Gastroesophageal sphincter (tissue), 3 donors: ENCODE measurements at regions not wholly inside any gene's neighbourhood (a gene's known extent, or its start where the extent isn't known, plus 50 kb on each side); places are given as distances from the start of the nearest gene placed in this dataset.

Experiments
- CTCF ChIP-seq, 4 experiments: fragments of 200-600 bp in 2 of 4; fragments of 450-650 bp in 2 of 4; sonication (generic) in 1 of 4; IDR thresholded peaks; one replicate each; pipeline ENCODE4 v1.5.1; 2017 to 2019; ENCODE audit warnings: antibody characterized with exemption in 4 of 4, mild to moderate bottlenecking in 2 of 4, moderate library complexity in 2 of 4
- EP300 ChIP-seq: sonication (generic); formaldehyde crosslinking; IDR thresholded peaks from one replicate; pipeline ENCODE4 v1.6.1; 2017; ENCODE audit warnings: antibody characterized with exemption, mild to moderate bottlenecking
- POLR2A ChIP-seq, 2 donors: fragments of 450-650 bp; IDR thresholded peaks; one replicate each; pipeline ENCODE4 v1.6.1; 2017; ENCODE audit warnings: antibody characterized with exemption in 2 of 2, mild to moderate bottlenecking in 2 of 2, moderate library complexity in 1 of 2
- POLR2AphosphoS5 ChIP-seq: sonication (generic); formaldehyde crosslinking; IDR thresholded peaks from one replicate; pipeline ENCODE4 v1.6.1; 2017; ENCODE audit warnings: antibody characterized with exemption

GRCh38 chr16:85448557-85449190, 164.4 kb upstream of the GSE1 start:
- TF ChIP-seq POLR2A (IDR thresholded peaks at IDR 0.05) (no peak), CTCF (IDR thresholded peaks at IDR 0.05) (no peak), POLR2AphosphoS5 (no peak), EP300 (no peak)
